WTC11 (cell line): ENCODE measurements at regions not wholly inside any gene's neighbourhood (a gene's known extent, or its start where the extent isn't known, plus 50 kb on each side); places are given as distances from the start of the nearest gene placed in this dataset.
A peak's percentile ranks its signal among the peaks of the same experiment; 100 is the strongest.

ENCODE experiments used
- ATAC-seq: fragments of 200-7000 bp; cut with Tn5 transposase; 2 replicates; pipeline ENCODE4 v1.10.0; 2021; ENCODE audit warnings: mild to moderate bottlenecking, moderate library complexity
- CTCF ChIA-PET: fragments of 300-600 bp; sonication (Branson Sonifier 250); formaldehyde crosslinking; loops from one replicate; lab custom pipeline; 2021; ENCODE audit warnings: antibody characterized with exemption; lab: Charles Lee
- POLR2A ChIA-PET: fragments of 350-600 bp; sonication (Branson Sonifier 250); formaldehyde crosslinking; loops from one replicate; lab custom pipeline; 2021; ENCODE audit warnings: antibody characterized with exemption; lab: Charles Lee
- DNase-seq: peaks from one replicate; pipeline ENCODE4 v3.0.0; 2021; ENCODE audit warnings: low spot score
- H3K27ac Mint-ChIP-seq: 2 replicates; pipeline ENCODE4 v1.8.0; 2021; ENCODE audit warnings: mixed read lengths
- H3K27me3 Mint-ChIP-seq: 2 replicates; pipeline ENCODE4 v1.8.0; 2021; ENCODE audit warnings: low read depth, mild to moderate bottlenecking, moderate library complexity, mixed read lengths
- H3K36me3 Mint-ChIP-seq: 2 replicates; pipeline ENCODE4 v1.8.0; 2021; ENCODE audit warnings: mixed read lengths
- H3K4me1 Mint-ChIP-seq: 2 replicates; pipeline ENCODE4 v1.8.0; 2022; ENCODE audit warnings: mixed read lengths
- H3K4me3 Mint-ChIP-seq: 2 replicates; pipeline ENCODE4 v1.8.0; 2021; ENCODE audit warnings: mild to moderate bottlenecking, moderate library complexity, mixed read lengths
- H3K9me3 Mint-ChIP-seq: 2 replicates; pipeline ENCODE4 v1.8.0; 2021; ENCODE audit warnings: mixed read lengths
- CTCF ChIP-seq: fragments of 200-600 bp; IDR thresholded peaks from 2 replicates; pipeline ENCODE4 v1.8.0; 2022; ENCODE audit warnings: antibody characterized with exemption
- FOXJ3 ChIP-seq: sonication (generic); formaldehyde crosslinking; IDR thresholded peaks from 2 replicates; pipeline ENCODE4 v1.9.0; 2021; ENCODE audit warnings: missing genetic modification reagents, mild to moderate bottlenecking, borderline replicate concordance
- FOXK1 ChIP-seq: sonication (generic); formaldehyde crosslinking; IDR thresholded peaks from 2 replicates; pipeline ENCODE4 v1.8.0; 2022; ENCODE audit warnings: mild to moderate bottlenecking, moderate library complexity, missing genetic modification reagents
- IRF1 ChIP-seq: sonication (generic); formaldehyde crosslinking; IDR thresholded peaks from 2 replicates; pipeline ENCODE4 v1.8.0; 2023; ENCODE audit warnings: missing genetic modification reagents
- TCF7 ChIP-seq: sonication (generic); formaldehyde crosslinking; IDR thresholded peaks from 2 replicates; pipeline ENCODE4 v1.8.0; 2022; ENCODE audit warnings: mild to moderate bottlenecking, low read depth, missing genetic modification reagents, moderate library complexity
- ZNF532 ChIP-seq: fragments of 250-450 bp; sonication (Bioruptor Pico); IDR thresholded peaks from 2 replicates; pipeline ENCODE4 v1.9.0; 2021; ENCODE audit warnings: mild to moderate bottlenecking, borderline replicate concordance
- ZSCAN18 ChIP-seq: fragments of 250-450 bp; sonication (Bioruptor Pico); IDR thresholded peaks from 2 replicates; pipeline ENCODE4 v2.1.2; 2022; ENCODE audit warnings: mild to moderate bottlenecking, moderate library complexity
- TF ChIP-seq, protein P1 (sequence below): sonication (generic); formaldehyde crosslinking; IDR thresholded peaks from 2 replicates; pipeline ENCODE4 v1.8.1; 2023; ENCODE audit warnings: mild to moderate bottlenecking, missing genetic modification reagents, moderate library complexity

GRCh38 chr11:42524534-42525227 is 787.1 kb upstream of the API5 start:
- no peak overlapping the region for H3K27ac Mint-ChIP-seq
- peaks cover 27% of the 10 kb centered on the region for H3K4me1 Mint-ChIP-seq

More at GRCh38 chr11:42524534-42525227, 787.1 kb upstream of the API5 start:
- H3K27me3 Mint-ChIP-seq, result no peaks in the 10 kb centered on the region
- ChIA-PET POLR2A (no interaction called here), CTCF (interaction anchor here (0.5 to 1.3 kb wide), 26 partner anchors 8 to 1442 kb away, joined by 3 to 17 read pairs (median 3); partner anchors contain the start of gene LRRC4C)
- no peak overlapping the region for H3K4me3 Mint-ChIP-seq
- H3K36me3 Mint-ChIP-seq, result no peaks in the 10 kb centered on the region
- peak; percentile 59 for DNase-seq
- peaks cover 3% of the 10 kb centered on the region; the same call in 1 of the 2 replicates for H3K9me3 Mint-ChIP-seq
- ATAC-seq, result peak; percentile 90
- TF ChIP-seq IRF1 (CRISPR knock-in tag), result no peak
- TF ChIP-seq, protein P1, sequence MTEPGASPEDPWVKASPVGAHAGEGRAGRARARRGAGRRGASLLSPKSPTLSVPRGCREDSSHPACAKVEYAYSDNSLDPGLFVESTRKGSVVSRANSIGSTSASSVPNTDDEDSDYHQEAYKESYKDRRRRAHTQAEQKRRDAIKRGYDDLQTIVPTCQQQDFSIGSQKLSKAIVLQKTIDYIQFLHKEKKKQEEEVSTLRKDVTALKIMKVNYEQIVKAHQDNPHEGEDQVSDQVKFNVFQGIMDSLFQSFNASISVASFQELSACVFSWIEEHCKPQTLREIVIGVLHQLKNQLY (CRISPR knock-in tag), result no peak
- TF ChIP-seq ZSCAN18, result no peak
- peak; percentile 81 for TF ChIP-seq CTCF
- no peak for TF ChIP-seq FOXK1 (CRISPR knock-in tag)
- TF ChIP-seq FOXJ3, result no peak
- no peak for TF ChIP-seq TCF7 (CRISPR knock-in tag)
- TF ChIP-seq ZNF532, result no peak
